ENCODE measurements at regions not wholly inside any gene's neighbourhood (a gene's known extent, or its start where the extent isn't known, plus 50 kb on each side); places are given as distances from the start of the nearest gene placed in this dataset.

DNA sequence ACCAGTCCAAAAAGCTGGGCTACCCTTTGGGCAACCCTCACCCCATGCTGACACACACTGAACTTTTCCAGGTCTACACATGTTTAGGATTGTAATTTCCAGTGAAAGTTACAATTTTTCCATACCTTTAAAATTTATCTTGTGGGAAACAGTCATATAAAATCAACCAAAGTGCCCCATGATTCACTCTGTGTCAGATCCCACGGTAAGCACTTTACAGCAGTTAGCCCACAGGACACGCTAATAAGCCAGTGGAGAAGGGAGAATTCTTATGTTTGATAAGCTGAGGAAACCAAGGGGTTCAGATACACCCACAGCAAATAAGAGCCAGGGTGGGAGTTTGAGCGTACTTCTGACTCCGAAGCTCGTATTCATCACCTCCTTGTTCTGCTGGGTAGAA, 72.4 kb upstream of the TBL1X start:
- TF ChIP-seq CTCF (optimal IDR thresholded peaks at IDR 0.05 in 1 of 3, IDR thresholded peaks at IDR 0.05 in 1 of 3, conservative IDR thresholded peaks at IDR 0.05 in 1 of 3; ENCODE audit: extremely low read depth in 1 of 3, insufficient read depth in 2 of 3, low read length in 3 of 3) (no peak), EZH2 (IDR thresholded peaks at IDR 0.05; ENCODE audit: low read length) (no peak)

Measured in keratinocyte (primary cell).